ENCODE measurements at regions not wholly inside any gene's neighbourhood (a gene's known extent, or its start where the extent isn't known, plus 50 kb on each side); places are given as distances from the start of the nearest gene placed in this dataset.

DNA sequence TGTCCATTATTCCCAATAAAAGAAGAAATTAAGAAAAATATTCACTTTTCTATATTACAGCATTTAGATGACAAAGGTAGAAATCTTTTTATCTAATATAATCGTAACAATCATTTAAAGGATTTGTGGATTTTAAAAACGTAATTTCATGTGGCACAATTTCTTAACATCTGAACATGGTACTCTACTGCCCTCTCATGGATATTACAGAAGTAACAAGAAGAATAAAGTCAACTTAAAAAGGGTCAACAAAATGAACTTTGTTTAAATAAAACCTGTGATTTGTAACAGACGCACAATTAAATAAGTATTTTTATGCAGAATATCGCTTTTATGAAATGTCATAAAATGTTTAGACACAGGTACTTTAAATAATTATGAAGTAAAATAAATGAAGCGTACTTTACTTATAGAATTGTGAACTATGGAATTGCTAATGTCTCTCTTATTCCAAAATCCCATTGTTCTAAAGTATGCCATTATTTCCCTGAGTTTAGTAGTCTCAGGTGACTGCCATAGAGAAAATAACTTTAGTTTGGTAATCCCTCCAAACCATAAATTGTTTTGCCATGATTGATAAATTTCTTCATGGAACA, 366.8 kb upstream of the ZNF385D start:
- peak; percentile 4 for DNase-seq

- DNase-seq, result no peak
These were observed 367.5 kb upstream of the ZNF385D start for GRCh38 chr3:22118542-22118941.

- no peak for DNase-seq
These were observed 370.2 kb upstream of the ZNF385D start for GRCh38 chr3:22121068-22121701.

DNA sequence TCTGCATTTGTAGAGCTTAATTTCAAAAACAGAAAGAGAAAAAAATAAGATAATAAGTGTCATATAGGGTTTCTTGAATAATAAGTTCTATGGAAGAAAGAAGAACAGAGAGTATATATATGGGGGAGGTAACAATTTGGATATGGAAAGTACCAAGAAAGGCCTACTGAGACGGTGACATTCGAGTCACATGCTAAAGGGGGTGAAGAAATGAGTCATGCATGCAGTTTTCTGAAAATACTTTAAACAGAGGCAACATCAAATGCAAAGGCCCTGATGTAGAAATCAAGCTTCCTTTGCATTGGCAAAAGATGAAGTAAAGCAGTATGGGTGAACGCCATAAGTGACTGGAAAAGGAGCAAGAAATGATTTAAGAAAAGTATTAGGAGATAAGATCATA, 371.6 kb upstream of the ZNF385D start:
- no peak for DNase-seq

DNA sequence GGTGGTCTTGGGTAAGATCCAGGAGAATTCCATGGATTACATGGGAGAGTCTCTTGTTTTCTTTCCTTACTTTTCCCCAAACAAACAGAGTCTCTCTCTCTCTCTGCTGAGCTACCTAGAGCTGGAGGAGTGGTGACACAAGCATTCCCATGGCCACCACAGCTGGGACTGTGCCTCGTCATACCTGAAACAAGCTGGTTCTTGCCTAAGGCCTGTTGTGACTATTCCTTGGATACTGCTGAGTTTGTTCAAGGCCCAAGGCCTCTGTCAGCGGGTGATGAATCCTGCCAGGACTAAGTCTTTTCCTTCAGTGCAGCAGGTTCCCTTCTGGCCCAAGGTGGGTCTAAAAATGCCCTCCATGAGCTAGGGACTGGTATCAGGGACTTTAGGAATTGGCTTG, 378.1 kb upstream of the ZNF385D start:
- no peak for DNase-seq

DNA sequence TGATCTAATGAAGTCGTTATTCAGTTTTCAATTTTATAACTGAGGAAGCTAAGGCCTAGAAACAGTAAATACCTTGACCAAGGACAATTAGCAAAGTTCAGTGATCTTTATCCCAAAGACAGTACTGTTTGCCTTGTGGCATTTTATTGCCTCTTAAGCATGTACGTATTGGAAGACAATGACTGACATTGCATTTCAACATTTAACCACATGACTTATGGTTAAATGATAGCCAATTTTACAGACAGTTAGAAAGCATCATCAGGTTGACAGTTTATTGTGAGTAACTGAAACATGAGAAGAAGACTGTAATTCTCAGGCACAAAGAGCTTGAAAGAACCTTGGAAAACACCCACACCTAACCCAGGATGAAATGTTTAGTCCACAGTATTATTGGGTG, 390.8 kb upstream of the ZNF385D start:
- no peak for DNase-seq

GRCh38 chr3:22147161-22147560, 396.2 kb upstream of the ZNF385D start:
- no peak for DNase-seq

DNA sequence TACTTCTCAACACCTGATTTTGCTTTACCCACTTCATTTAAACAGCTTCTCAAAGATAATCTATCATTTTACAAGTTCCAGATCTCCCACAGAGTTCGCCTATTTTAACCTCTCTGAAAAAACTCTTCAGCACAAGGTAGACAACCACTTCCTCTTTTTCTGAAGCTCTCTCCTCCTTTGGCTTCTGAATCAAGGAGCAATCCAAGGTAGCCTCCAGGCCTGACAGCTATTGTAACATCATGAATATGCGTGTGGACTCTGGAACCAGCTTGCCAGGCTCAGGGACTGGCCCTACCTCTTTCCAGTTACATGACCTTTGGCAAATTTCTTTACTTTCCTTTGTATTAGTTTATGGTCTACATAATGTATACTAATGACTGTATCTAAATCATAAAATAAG, 405.9 kb upstream of the ZNF385D start:
- no peak for DNase-seq

- no peak for DNase-seq
These were observed 406.8 kb upstream of the ZNF385D start for GRCh38 chr3:22157848-22158247.

- no peak for DNase-seq
These were observed 408.1 kb upstream of the ZNF385D start for GRCh38 chr3:22159004-22159695.

GRCh38 chr3:22161315-22161714, 410.3 kb upstream of the ZNF385D start:
- DNase-seq, result no peak

DNA sequence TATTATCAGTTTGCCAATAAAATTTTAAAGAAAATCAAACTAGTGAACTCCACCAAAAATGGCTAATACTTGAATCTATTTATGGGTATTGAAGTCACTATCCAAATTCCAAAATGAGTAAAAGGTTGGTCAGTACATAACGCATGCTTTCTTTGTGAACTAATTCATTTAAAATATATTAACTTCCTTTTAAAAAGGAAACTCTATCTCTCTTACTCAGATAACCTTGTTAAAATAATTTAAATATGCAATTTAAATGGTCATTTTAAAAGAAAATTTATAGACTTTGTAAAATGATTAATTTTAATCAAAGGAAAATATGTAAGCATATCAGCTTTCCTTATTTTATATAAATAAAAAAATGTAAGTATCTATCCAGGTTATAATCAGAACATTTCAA, 419.4 kb upstream of the ZNF385D start:
- DNase-seq, result no peak

- no peak for DNase-seq
These were observed 422.0 kb upstream of the ZNF385D start for GRCh38 chr3:22172964-22173363.

GRCh38 chr3:22175947-22176346, 424.9 kb upstream of the ZNF385D start:
- DNase-seq, result no peak

DNA sequence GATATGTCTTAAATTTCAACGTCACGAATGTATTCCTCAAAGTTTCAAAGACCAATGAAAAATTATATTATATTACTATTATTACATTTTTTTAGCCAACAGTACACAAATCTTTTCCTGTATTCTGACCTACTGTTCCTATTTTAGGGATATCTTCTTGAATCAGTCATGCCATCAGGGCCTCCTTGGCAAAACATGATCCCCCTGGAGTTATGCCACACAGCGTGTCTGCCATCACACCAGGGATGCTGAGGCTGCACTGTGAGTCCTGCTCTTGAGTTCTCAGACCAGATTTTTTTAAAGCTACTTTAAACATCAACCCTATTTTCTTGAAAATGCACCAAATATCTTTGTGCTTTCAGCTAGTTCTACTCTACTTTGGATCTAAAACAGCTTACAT, 425.9 kb upstream of the ZNF385D start:
- DNase-seq, result no peak

DNA sequence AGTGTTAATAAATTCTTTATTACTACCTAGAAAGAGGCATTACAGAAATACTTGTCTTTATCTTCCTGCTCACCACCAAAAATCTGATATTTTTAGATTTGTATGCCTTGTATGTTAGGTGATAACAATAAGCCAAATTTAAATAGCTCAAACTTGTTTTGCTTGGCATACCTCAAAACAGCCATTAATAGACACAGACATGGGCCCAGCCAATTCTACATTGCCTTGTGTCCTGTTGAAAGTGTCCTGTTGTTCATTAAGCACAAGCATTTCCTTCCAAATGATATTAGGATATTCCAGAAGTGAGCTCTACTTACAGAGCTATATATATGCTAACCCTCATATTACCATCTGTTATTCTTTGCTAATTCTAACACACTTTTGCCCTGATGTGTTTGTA, 438.6 kb upstream of the ZNF385D start:
- no peak for DNase-seq

DNA sequence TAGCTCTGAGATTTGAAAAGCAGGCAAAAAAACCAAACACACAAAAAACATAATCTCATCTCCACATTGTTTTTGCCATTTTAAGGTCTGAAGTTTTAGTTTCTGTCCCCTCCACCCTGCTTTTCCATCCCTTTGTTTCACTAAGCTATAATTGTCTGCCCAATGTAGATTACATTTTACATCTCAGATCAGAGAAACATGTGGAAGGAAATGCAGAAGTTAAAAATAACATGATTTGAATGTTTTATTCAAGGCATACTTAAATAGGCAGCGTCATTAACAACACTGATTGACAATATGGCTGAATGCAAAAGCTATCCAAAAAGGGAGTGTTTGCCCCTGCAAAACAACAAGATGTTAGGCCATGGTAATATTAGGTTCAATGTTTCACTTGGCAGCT, 448.1 kb upstream of the ZNF385D start:
- no peak for DNase-seq

DNA sequence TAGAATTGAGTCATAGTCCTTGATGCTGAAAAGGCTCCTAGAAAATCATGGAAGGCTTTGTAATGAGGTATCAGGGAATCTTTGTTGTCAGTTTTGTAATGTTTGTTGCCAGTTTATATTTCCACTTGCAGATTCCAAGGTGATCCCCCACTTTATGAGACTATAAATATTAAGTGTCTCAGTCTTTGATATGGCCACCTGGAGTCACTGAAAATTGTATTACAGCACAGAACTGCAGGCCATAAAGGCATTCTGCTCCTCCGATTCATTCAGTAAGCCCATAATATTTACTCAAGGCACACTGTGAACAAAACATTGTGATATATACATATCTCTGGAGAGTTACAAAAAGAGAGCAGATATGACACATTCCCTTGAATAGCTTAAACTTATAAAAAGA, 457.8 kb upstream of the ZNF385D start:
- DNase-seq, result no peak

GRCh38 chr3:22209578-22209977, 458.6 kb upstream of the ZNF385D start:
- no peak for DNase-seq

GRCh38 chr3:22210693-22211092, 459.7 kb upstream of the ZNF385D start:
- no peak for DNase-seq

- DNase-seq, result no peak
These were observed 465.6 kb upstream of the ZNF385D start for GRCh38 chr3:22216601-22217000.

- no peak for DNase-seq
These were observed 474.2 kb upstream of the ZNF385D start for GRCh38 chr3:22225161-22225560.

- no peak for DNase-seq
These were observed 477.7 kb upstream of the ZNF385D start for GRCh38 chr3:22228705-22229104.

DNA sequence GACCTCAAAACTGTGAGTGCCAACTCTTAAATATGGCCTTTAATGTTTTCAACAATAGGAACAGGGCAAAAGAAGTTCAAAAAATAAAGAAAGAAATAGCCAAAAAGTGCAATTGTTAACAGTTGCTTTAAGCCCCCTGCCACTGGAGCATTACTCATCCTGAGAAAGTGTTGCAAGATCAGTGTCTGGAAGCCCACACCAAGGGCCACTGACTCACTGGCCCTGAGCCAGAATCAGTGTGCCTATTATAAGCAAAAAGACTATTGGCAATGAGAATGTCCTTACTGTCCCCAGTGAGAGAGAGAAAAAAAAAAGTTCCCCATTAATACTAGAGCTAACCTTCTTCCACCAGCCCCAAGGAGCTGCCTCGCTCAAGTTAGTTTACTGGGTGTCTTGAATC, 480.1 kb upstream of the ZNF385D start:
- DNase-seq, result no peak

Data from NCI-H2227 treated with DMSO at 0.1 percent for 48 hours (cell line).